ENCODE measurements at regions not wholly inside any gene's neighbourhood (a gene's known extent, or its start where the extent isn't known, plus 50 kb on each side); places are given as distances from the start of the nearest gene placed in this dataset.
"Not testable (repeated sequence)": the region's sequence is repeated elsewhere in the genome, so short reads cannot be mapped to it uniquely, and the experiment has no call there.

DNA sequence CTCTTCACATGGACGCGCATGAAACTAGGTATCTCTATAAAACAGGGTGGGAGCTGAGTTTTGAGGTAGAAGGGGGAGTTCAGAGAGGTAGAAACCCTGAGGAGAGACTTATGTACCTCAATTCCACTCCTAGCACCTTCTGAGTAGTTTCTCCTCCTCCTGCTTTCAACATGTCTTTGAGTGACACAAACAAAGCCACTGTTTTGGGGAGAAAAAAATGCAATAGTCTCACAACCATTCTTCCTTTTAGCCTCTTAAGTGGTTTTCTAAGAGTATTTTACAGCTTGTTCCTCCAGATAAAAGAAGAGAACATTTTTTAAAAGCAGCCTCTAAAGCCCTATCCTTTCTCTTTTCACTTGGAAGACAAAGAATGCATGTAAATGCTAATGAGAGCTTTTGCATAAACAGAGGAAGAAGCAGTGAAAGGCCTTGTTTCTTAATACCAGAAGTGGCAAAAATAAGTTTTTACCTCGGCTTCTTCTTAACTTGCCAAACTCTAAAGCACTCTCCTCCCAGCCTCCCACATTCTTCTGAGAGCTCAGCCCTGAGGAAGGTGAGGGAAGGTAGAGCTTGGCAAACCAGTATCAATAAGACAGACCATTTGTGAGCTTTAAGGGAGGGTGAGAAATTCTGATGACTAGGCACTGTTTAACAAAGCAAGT lies 1304.4 kb upstream of the ACVR2A start:
- TF ChIP-seq, protein P1, sequence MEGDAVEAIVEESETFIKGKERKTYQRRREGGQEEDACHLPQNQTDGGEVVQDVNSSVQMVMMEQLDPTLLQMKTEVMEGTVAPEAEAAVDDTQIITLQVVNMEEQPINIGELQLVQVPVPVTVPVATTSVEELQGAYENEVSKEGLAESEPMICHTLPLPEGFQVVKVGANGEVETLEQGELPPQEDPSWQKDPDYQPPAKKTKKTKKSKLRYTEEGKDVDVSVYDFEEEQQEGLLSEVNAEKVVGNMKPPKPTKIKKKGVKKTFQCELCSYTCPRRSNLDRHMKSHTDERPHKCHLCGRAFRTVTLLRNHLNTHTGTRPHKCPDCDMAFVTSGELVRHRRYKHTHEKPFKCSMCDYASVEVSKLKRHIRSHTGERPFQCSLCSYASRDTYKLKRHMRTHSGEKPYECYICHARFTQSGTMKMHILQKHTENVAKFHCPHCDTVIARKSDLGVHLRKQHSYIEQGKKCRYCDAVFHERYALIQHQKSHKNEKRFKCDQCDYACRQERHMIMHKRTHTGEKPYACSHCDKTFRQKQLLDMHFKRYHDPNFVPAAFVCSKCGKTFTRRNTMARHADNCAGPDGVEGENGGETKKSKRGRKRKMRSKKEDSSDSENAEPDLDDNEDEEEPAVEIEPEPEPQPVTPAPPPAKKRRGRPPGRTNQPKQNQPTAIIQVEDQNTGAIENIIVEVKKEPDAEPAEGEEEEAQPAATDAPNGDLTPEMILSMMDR (IDR thresholded peaks at IDR 0.05; ENCODE audit: control insufficient read depth, extremely low read depth, insufficient read depth), result no peak
- DNase-seq (ENCODE audit: low read depth), result no peak
- H3K4me3 ChIP-seq (ENCODE audit: low read depth, low read length), result no peak overlapping the region

DNA sequence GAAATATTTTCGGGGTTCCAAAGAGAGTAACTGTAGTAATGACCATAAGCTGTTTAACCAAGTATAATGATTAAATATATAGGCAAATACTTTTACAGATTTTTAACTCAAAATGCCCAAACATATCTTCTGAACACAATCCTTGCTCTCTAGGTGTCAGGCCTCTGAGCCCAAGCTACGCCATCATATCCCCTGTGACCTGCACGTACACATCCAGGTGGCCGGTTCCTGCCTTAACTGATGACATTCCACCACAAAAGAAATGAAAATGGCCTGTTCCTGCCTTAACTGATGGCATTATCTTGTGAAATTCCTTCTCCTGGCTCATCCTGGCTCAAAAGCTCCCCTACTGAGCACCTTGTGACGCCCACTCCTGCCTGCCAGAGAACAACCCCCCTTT lies 1305.1 kb upstream of the ACVR2A start:
- not testable (repeated sequence) for DNase-seq (ENCODE audit: low read depth)

DNA sequence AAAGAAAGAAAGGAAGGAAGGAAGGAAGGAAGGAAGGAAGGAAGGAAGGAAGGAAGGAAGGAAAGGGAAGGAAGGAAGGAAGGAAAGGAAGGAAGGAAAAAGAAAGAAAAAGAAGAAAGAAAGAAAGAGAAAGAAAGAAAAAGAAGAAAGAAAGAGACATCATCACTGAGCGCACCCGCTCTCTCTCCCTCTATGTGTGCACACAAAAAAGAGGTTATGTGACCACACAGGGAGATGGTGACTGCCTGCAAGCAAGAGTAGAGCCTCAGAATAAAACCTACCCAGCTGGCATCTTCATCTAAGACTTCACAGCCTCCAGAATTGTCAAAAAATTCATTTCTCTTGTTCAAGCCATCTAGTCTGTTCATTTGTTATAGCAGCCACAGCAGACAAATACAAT lies 1307.4 kb upstream of the ACVR2A start:
- TF ChIP-seq, protein P1 (IDR thresholded peaks at IDR 0.05; ENCODE audit: control insufficient read depth, extremely low read depth, insufficient read depth), result no peak
- H3K4me3 ChIP-seq (ENCODE audit: low read depth, low read length), result no peak overlapping the region
- DNase-seq (ENCODE audit: low read depth), result no peak

More for the DNA sequence above, 1305.1 kb upstream of the ACVR2A start:
- H3K4me3 ChIP-seq (ENCODE audit: low read depth, low read length), result not testable (repeated sequence)

DNA sequence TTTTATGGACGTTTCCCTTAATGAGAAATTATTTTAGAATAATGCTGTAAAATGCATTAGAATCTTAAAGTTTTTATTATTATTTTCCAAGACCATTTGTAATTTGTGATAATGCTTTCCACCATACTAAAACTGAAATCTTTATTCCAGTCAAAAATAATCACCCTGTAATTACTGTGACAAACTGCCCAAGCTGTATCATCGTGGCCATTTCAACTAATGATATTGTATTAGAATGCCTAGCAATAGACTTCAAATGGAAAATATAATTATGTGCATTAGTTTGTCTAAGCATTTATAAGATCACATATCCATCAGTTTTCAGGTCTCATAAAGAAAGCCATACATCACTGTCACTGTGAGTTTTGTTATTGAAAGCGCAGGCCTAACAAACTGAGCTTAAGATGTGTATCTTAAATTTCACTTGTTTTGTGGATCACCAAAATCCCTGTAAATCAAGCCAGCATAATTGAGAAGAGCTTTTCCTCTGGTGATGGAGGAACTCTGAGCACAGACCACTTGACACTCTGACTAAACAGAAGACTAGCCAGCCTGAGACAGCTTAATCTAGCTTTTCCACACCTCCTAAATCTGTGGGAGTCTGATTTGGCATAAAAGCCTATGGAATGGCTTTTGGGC lies 1312.2 kb upstream of the ACVR2A start:
- DNase-seq (ENCODE audit: low read depth), result no peak
- no peak overlapping the region for H3K4me3 ChIP-seq (ENCODE audit: low read depth, low read length)
- TF ChIP-seq, protein P1 (IDR thresholded peaks at IDR 0.05; ENCODE audit: control insufficient read depth, extremely low read depth, insufficient read depth), result no peak

DNA sequence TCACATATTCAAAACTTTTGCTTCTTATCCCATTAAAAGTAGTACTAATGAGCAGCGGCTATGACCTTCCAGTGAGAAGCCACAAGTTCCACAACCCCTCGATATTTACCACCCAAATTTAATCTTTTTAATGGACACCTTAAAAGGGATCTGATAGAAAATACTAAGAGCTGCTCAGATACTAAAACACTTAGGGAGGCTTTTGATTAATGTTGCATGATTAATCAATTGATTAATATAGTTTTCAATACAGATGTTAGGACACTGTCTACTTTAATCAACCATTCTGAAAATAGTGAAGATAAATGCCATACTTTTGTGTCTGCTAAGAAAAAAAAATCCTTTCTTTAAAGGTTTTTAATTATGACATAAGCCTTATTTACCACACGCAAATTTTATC lies 1312.8 kb upstream of the ACVR2A start:
- DNase-seq (ENCODE audit: low read depth), result no peak
- TF ChIP-seq, protein P1 (IDR thresholded peaks at IDR 0.05; ENCODE audit: control insufficient read depth, extremely low read depth, insufficient read depth), result no peak
- H3K4me3 ChIP-seq (ENCODE audit: low read depth, low read length), result no peak overlapping the region

DNA sequence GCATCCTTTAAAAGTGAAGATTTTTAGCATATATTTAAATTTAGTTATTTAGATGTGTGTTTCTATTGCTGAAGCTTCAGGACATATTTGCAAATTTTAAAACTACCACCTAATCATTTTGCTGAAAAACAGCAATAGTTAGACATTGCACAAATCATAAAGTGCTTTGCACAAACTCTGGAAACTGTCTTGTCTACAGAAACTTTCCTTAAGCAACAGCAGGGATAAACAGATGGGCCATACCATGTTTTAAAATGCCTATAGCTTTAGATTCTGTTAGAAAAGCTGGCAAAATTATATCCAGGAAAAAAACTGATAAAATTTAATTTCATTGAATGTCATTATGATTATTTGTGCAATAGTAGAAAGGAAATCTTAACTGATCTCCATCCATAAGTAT lies 1313.9 kb upstream of the ACVR2A start:
- TF ChIP-seq, protein P1 (IDR thresholded peaks at IDR 0.05; ENCODE audit: control insufficient read depth, extremely low read depth, insufficient read depth), result no peak
- H3K4me3 ChIP-seq (ENCODE audit: low read depth, low read length), result no peak overlapping the region
- DNase-seq (ENCODE audit: low read depth), result no peak

DNA sequence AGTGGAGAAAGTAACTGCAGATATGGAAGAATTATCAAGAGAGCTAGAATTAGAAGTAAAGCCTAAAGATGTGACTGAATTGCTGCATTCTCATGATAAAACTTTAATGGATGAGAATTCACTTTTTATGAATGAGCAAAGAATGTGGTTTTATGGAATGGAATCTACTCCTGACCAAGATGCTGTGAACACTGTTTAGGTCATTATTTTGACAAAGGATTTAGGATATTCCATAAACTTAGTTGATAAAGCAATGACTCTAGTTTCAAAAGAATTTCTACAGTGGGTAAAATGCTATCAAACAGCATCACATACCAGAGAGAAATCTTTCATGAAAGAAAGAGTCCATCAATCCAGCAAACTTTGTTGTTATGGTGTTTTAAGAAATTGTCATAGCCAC lies 1317.7 kb upstream of the ACVR2A start:
- TF ChIP-seq, protein P1 (IDR thresholded peaks at IDR 0.05; ENCODE audit: control insufficient read depth, extremely low read depth, insufficient read depth), result no peak
- DNase-seq (ENCODE audit: low read depth), result no peak
- H3K4me3 ChIP-seq (ENCODE audit: low read depth, low read length), result no peak overlapping the region
